Skin epidermis (tissue), 12 donors: ENCODE measurements at regions not wholly inside any gene's neighbourhood (a gene's known extent, or its start where the extent isn't known, plus 50 kb on each side); places are given as distances from the start of the nearest gene placed in this dataset.
A peak's percentile ranks its signal among the peaks of the same experiment; 100 is the strongest.

Experiments used
- H3K27ac ChIP-seq, 21 experiments: fragments of 200-600 bp; sonication (generic) in 11 of 21; one replicate each; pipeline ENCODE4 v1.5.0; 2020; ENCODE audit warnings: mild to moderate bottlenecking in 3 of 21, inconsistent platforms in 2 of 21, moderate library complexity in 2 of 21
- H3K4me3 ChIP-seq, 7 experiments: fragments of 200-600 bp; sonication (generic) in 2 of 7; one replicate each; pipeline ENCODE4 v1.5.0; 2020; ENCODE audit warnings: inconsistent platforms in 2 of 7, mild to moderate bottlenecking in 2 of 7, moderate library complexity in 1 of 7

DNA sequence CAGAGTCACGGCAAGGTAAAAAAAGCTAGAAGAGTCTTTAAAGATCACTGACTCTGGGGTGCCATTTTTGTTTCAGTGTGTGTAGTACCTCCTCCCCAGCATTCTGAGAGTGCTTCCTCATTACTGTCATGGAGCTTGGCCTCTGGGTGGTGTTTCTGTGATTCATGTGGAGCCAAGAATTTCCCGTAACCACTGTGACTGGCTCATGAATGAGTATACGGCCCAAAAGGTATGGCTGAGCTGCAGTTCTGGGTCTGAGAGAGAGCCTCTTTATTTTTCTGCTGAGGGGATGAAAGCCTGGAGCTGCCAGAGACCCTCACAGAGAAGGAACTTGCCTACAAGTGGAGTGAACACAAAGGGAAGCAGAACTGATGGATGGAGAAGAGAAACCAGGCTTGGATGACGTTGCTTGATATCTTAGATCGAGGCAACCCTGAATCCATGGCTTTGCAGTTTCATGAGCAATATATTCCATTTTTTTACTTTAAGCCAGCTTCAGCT, 85.6 kb downstream of the PTTG1 start:
- H3K4me3 ChIP-seq: no peak overlapping the region
- H3K27ac ChIP-seq: peak overlapping the region in 7 of 21 experiments; percentile 17 to 73 (median 39)

DNA sequence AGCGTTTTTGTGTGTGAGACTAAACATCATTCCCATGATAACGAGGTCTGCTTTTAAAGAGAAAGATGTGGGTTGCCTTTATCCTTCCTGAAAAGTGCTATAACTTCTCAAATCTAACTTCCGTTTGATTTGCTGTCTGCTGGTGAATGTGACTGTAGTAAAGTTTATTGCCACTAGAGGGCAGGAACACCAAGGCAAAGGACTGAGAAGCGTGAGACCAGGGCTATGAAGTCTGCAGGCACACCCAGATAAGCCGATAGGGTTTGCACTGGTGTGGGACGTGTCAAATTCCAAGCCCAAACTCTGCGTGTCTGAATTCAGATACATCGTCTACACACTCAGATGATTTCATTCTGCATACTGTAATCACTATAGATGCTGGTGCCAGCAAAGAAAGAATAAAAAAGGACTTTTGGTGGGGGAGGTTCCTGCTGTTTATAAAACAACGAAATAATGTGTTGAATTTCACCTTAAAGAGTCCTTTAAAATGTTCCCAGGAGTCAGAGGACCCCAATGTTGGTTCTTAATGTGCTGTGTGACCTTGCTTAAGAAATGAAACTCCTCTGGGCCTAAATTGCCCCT, 87.2 kb downstream of the PTTG1 start:
- no peak overlapping the region for H3K4me3 ChIP-seq
- H3K27ac ChIP-seq: peak overlapping the region in 1 of 21 experiments; percentile 16

DNA sequence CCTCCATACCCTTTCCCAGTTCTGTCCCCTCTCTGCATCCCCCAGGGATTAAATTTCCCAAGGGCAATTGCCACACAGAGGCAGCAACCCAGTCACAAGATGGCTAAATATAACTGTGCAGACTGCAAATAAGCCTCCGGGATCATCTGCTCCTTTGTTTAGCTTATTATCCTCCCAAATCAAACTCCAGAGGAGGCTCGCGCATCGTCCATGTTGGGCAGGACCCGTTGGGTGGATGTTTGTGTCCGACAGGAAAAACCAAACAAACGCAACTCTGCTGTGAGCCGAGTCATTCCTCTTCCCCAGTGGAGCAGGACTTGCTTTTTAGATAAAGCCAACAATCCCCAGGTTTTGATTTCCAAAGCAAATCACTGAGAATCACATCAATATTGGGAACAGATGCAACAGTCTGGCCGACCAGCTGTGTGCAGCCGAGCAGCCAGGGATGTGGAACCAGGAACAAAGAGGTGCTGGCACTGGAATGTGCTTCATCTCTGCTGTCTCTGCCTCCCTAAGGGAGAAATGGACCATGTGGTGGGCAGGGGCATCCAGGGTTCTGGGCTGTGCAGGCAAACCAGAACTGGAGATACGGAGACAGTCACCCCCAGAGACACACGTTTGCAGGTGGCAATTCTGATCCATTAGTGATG, 89.8 kb downstream of the PTTG1 start:
- no peak overlapping the region for H3K27ac ChIP-seq

More for the DNA sequence above, 89.8 kb downstream of the PTTG1 start:
- no peak overlapping the region for H3K4me3 ChIP-seq
